GM12878 (cell line): ENCODE measurements at regions not wholly inside any gene's neighbourhood (a gene's known extent, or its start where the extent isn't known, plus 50 kb on each side); places are given as distances from the start of the nearest gene placed in this dataset.

Experiments
- ASH2L ChIP-seq: fragments of 300-600, 200-600 bp; sonication (generic); IDR thresholded peaks from 2 replicates; pipeline ENCODE4 v1.6.1; 2017; ENCODE audit warnings: low read depth, mild to moderate bottlenecking, borderline replicate concordance
- EP300 ChIP-seq, 2 experiments: fragments of 150-350 bp in 1 of 2; IDR thresholded peaks; 2 replicates each; pipeline ENCODE4 v1.6.1; 2011 to 2012; ENCODE audit warnings: low read depth in 2 of 2, low read length in 2 of 2, borderline replicate concordance in 1 of 2, improper control_type of control experiment in 1 of 2, inconsistent platforms in 1 of 2; ENCODE audit not compliant: control insufficient read depth in 1 of 2
- IKZF2 ChIP-seq, 2 experiments: fragments of 450-650 bp; IDR thresholded peaks; 2 replicates each; pipeline ENCODE4 v1.6.1; 2017; ENCODE audit warnings: mild to moderate bottlenecking in 2 of 2, moderate library complexity in 2 of 2
- IRF5 ChIP-seq: fragments of 450-650 bp; IDR thresholded peaks from 2 replicates; pipeline ENCODE4 v1.6.1; 2017; ENCODE audit warnings: borderline replicate concordance
- MTA2 ChIP-seq: fragments of 450-650 bp; IDR thresholded peaks from 2 replicates; pipeline ENCODE4 v1.6.1; 2016; ENCODE audit warnings: low read depth, mild to moderate bottlenecking, moderate library complexity
- PAX5 ChIP-seq: IDR thresholded peaks from 2 replicates; pipeline ENCODE4 v1.6.1; 2011; ENCODE audit warnings: low read depth, low read length, borderline replicate concordance
- PBX3 ChIP-seq: IDR thresholded peaks from 2 replicates; pipeline ENCODE4 v1.6.1; 2011; ENCODE audit warnings: mild to moderate bottlenecking, low read depth, low read length, moderate library complexity; ENCODE audit not compliant: insufficient replicate concordance
- STAT1 ChIP-seq: fragments of 450-650 bp; conservative IDR thresholded peaks from 2 replicates; pipeline ENCODE4 v1.6.1; 2014; ENCODE audit warnings: antibody characterized with exemption, mild to moderate bottlenecking
- USF1 ChIP-seq: IDR thresholded peaks from 2 replicates; pipeline ENCODE4 v1.6.1; 2011; ENCODE audit warnings: borderline replicate concordance, low read depth, mild to moderate bottlenecking, moderate library complexity, mixed read lengths, low read length; ENCODE audit not compliant: insufficient read depth; ENCODE audit errors: extremely low read length
- YBX1 ChIP-seq: fragments of 450-650 bp; IDR thresholded peaks from 2 replicates; pipeline ENCODE4 v1.6.1; 2016; ENCODE audit warnings: antibody characterized with exemption
- ZBTB11 ChIP-seq: fragments of 450-650 bp; formaldehyde crosslinking; IDR thresholded peaks from 2 replicates; pipeline ENCODE4 v1.5.0; 2022; ENCODE audit warnings: mild to moderate bottlenecking, missing genetic modification characterization
- ZNF207 ChIP-seq: fragments of 450-650 bp; IDR thresholded peaks from 2 replicates; pipeline ENCODE4 v1.6.1; 2014; ENCODE audit warnings: antibody characterized with exemption, mild to moderate bottlenecking, borderline replicate concordance
- ZNF24 ChIP-seq: fragments of 450-650 bp; IDR thresholded peaks from 2 replicates; pipeline ENCODE4 v1.6.1; 2017; ENCODE audit warnings: antibody characterized with exemption, mild to moderate bottlenecking
- TF ChIP-seq, protein P1 (sequence below): fragments of 450-650 bp; IDR thresholded peaks from 2 replicates; pipeline ENCODE4 v1.6.1; 2017; ENCODE audit warnings: mild to moderate bottlenecking
- TF ChIP-seq, protein P2 (sequence below): fragments of 450-650 bp; IDR thresholded peaks from 2 replicates; pipeline ENCODE4 v1.6.1; 2017; ENCODE audit warnings: mild to moderate bottlenecking, moderate library complexity

DNA sequence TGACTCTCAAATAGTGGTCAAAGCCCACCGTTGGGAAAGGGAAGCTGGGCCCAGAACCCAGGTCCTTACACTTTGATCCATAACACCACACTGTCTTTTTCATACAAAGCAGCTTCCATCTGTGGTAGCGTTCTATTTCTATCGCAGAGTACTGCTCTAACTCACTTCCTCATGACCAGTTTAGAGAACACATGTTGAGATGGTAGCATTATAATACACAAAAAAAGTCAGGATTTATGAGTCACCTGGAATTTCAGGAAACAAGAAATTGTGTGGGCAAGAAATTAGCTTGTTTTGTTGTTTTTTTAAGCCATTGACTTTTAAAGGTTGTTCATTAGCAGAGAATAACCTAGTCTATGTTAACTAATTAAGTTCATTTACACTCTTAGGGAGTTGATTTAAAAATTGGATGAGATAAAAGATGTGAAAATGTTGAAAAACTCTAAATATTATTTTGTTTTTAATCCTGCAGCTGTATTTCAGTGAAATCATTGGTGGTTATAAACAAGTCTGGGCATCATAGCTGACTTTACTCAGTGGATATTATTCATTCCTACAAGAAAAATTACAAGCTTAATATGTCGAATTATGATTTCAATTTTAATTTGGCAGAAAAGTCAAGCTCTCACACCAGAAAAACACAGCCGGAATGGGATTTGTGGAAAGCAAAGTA lies 1011.1 kb upstream of the HS3ST1 start (continued):
- TF ChIP-seq PBX3 (no peak), ASH2L (no peak), ZNF207 (no peak), YBX1 (no peak), PAX5 (no peak), MTA2 (no peak), STAT1 (no peak), ZBTB11 (CRISPR knock-in tag) (no peak), EP300 (IDR thresholded peaks at IDR 0.05; ENCODE audit: borderline replicate concordance in 1 of 2, control insufficient read depth in 1 of 2, low read depth in 2 of 2, low read length in 2 of 2) (no peak), ZNF24 (no peak), USF1 (no peak), IRF5 (no peak), IKZF2 (IDR thresholded peaks at IDR 0.05) (no peak)
- TF ChIP-seq, protein P1, sequence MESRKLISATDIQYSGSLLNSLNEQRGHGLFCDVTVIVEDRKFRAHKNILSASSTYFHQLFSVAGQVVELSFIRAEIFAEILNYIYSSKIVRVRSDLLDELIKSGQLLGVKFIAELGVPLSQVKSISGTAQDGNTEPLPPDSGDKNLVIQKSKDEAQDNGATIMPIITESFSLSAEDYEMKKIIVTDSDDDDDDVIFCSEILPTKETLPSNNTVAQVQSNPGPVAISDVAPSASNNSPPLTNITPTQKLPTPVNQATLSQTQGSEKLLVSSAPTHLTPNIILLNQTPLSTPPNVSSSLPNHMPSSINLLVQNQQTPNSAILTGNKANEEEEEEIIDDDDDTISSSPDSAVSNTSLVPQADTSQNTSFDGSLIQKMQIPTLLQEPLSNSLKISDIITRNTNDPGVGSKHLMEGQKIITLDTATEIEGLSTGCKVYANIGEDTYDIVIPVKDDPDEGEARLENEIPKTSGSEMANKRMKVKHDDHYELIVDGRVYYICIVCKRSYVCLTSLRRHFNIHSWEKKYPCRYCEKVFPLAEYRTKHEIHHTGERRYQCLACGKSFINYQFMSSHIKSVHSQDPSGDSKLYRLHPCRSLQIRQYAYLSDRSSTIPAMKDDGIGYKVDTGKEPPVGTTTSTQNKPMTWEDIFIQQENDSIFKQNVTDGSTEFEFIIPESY = no peak
- TF ChIP-seq, protein P2, sequence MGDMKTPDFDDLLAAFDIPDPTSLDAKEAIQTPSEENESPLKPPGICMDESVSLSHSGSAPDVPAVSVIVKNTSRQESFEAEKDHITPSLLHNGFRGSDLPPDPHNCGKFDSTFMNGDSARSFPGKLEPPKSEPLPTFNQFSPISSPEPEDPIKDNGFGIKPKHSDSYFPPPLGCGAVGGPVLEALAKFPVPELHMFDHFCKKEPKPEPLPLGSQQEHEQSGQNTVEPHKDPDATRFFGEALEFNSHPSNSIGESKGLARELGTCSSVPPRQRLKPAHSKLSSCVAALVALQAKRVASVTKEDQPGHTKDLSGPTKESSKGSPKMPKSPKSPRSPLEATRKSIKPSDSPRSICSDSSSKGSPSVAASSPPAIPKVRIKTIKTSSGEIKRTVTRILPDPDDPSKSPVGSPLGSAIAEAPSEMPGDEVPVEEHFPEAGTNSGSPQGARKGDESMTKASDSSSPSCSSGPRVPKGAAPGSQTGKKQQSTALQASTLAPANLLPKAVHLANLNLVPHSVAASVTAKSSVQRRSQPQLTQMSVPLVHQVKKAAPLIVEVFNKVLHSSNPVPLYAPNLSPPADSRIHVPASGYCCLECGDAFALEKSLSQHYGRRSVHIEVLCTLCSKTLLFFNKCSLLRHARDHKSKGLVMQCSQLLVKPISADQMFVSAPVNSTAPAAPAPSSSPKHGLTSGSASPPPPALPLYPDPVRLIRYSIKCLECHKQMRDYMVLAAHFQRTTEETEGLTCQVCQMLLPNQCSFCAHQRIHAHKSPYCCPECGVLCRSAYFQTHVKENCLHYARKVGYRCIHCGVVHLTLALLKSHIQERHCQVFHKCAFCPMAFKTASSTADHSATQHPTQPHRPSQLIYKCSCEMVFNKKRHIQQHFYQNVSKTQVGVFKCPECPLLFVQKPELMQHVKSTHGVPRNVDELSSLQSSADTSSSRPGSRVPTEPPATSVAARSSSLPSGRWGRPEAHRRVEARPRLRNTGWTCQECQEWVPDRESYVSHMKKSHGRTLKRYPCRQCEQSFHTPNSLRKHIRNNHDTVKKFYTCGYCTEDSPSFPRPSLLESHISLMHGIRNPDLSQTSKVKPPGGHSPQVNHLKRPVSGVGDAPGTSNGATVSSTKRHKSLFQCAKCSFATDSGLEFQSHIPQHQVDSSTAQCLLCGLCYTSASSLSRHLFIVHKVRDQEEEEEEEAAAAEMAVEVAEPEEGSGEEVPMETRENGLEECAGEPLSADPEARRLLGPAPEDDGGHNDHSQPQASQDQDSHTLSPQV = no peak
